ENCODE measurements at regions not wholly inside any gene's neighbourhood (a gene's known extent, or its start where the extent isn't known, plus 50 kb on each side); places are given as distances from the start of the nearest gene placed in this dataset.

GRCh38 chr6:134511984-134512683, 194.2 kb upstream of the SGK1 start:
- no peak for DNase-seq (ENCODE audit: low spot score)
- no peak for TF ChIP-seq CTCF (IDR thresholded peaks at IDR 0.05; ENCODE audit: extremely low read depth, missing control alignments)

GRCh38 chr6:134510920-134511319, 193.0 kb upstream of the SGK1 start:
- no peak for DNase-seq (ENCODE audit: low spot score)
- TF ChIP-seq CTCF (IDR thresholded peaks at IDR 0.05; ENCODE audit: extremely low read depth, missing control alignments), result no peak

- no peak for TF ChIP-seq CTCF (IDR thresholded peaks at IDR 0.05; ENCODE audit: extremely low read depth, missing control alignments)
- no peak for DNase-seq (ENCODE audit: low spot score)
Measured at GRCh38 chr6:134510142-134510541, 192.2 kb upstream of the SGK1 start.

- no peak for TF ChIP-seq CTCF (IDR thresholded peaks at IDR 0.05; ENCODE audit: extremely low read depth, missing control alignments)
- DNase-seq (ENCODE audit: low spot score), result no peak
Measured at GRCh38 chr6:134508862-134509498, 191.1 kb upstream of the SGK1 start.

GRCh38 chr6:134506162-134506561, 188.2 kb upstream of the SGK1 start:
- TF ChIP-seq CTCF (IDR thresholded peaks at IDR 0.05; ENCODE audit: extremely low read depth, missing control alignments), result no peak
- no peak for DNase-seq (ENCODE audit: low spot score)

GRCh38 chr6:134503585-134504281, 185.8 kb upstream of the SGK1 start:
- TF ChIP-seq CTCF (IDR thresholded peaks at IDR 0.05; ENCODE audit: extremely low read depth, missing control alignments), result no peak
- no peak for DNase-seq (ENCODE audit: low spot score)
